Osteocyte (in vitro differentiated cells): ENCODE measurements at regions not wholly inside any gene's neighbourhood (a gene's known extent, or its start where the extent isn't known, plus 50 kb on each side); places are given as distances from the start of the nearest gene placed in this dataset.

ENCODE experiments used
- DNase-seq: peaks from one replicate; pipeline ENCODE4 v3.0.0; 2021; ENCODE audit warnings: mixed read lengths; ENCODE audit not compliant: unreplicated experiment; ENCODE audit errors: extremely low spot score
- H3K27ac Mint-ChIP-seq: one replicate; pipeline ENCODE4 v1.8.0; 2021; ENCODE audit warnings: mild to moderate bottlenecking, mixed read lengths; ENCODE audit not compliant: unreplicated experiment
- H3K27me3 Mint-ChIP-seq: one replicate; pipeline ENCODE4 v1.8.0; 2021; ENCODE audit warnings: mixed read lengths; ENCODE audit not compliant: unreplicated experiment
- H3K36me3 Mint-ChIP-seq: one replicate; pipeline ENCODE4 v1.8.0; 2021; ENCODE audit warnings: mixed read lengths; ENCODE audit not compliant: unreplicated experiment
- H3K4me1 Mint-ChIP-seq: one replicate; pipeline ENCODE4 v1.8.0; 2021; ENCODE audit warnings: mixed read lengths; ENCODE audit not compliant: unreplicated experiment
- H3K4me3 Mint-ChIP-seq: one replicate; pipeline ENCODE4 v1.8.0; 2021; ENCODE audit warnings: mild to moderate bottlenecking, moderate library complexity, mixed read lengths; ENCODE audit not compliant: unreplicated experiment
- H3K9me3 Mint-ChIP-seq: one replicate; pipeline ENCODE4 v1.8.0; 2021; ENCODE audit warnings: mixed read lengths; ENCODE audit not compliant: unreplicated experiment
- CTCF ChIP-seq: fragments of 200-600 bp; sonication (generic); IDR thresholded peaks from 2 replicates; pipeline ENCODE4 v1.5.0; 2021; ENCODE audit warnings: antibody characterized with exemption, mild to moderate bottlenecking, moderate library complexity

- Mint-ChIP-seq H3K9me3 (no peaks in the 10 kb centered on the region), H3K4me1 (no peaks in the 10 kb centered on the region)
- no peak for TF ChIP-seq CTCF
Measured at GRCh38 chr7:81235997-81236396, 317.1 kb upstream of the SEMA3C start.

GRCh38 chr7:81234896-81235295, 316.0 kb upstream of the SEMA3C start:
- TF ChIP-seq CTCF = no peak
- Mint-ChIP-seq H3K4me1 (no peaks in the 10 kb centered on the region), H3K27ac (no peak overlapping the region), H3K4me3 (no peak overlapping the region), H3K36me3 (no peaks in the 10 kb centered on the region), H3K9me3 (no peaks in the 10 kb centered on the region), H3K27me3 (peaks cover 7% of the 10 kb centered on the region)
- no peak for DNase-seq

More at GRCh38 chr7:81235997-81236396, 317.1 kb upstream of the SEMA3C start:
- Mint-ChIP-seq H3K4me3 (no peak overlapping the region), H3K27me3 (peaks cover 7% of the 10 kb centered on the region), H3K36me3 (no peaks in the 10 kb centered on the region), H3K27ac (no peak overlapping the region)
- no peak for DNase-seq

- no peak for DNase-seq
- Mint-ChIP-seq H3K4me3 (no peak overlapping the region), H3K36me3 (no peaks in the 10 kb centered on the region), H3K27ac (no peak overlapping the region), H3K27me3 (peaks cover 7% of the 10 kb centered on the region), H3K4me1 (no peaks in the 10 kb centered on the region), H3K9me3 (no peaks in the 10 kb centered on the region)
- TF ChIP-seq CTCF = no peak
Measured at GRCh38 chr7:81233208-81233940, 314.5 kb upstream of the SEMA3C start.

- TF ChIP-seq CTCF = no peak
- Mint-ChIP-seq H3K36me3 (no peaks in the 10 kb centered on the region), H3K4me3 (no peak overlapping the region), H3K9me3 (no peaks in the 10 kb centered on the region), H3K4me1 (no peaks in the 10 kb centered on the region), H3K27me3 (peaks cover 7% of the 10 kb centered on the region), H3K27ac (no peak overlapping the region)
- no peak for DNase-seq
Measured at GRCh38 chr7:81232084-81232799, 313.4 kb upstream of the SEMA3C start.

GRCh38 chr7:81231301-81231838, 312.5 kb upstream of the SEMA3C start:
- no peaks in the 10 kb centered on the region for H3K9me3 Mint-ChIP-seq
- H3K4me3 Mint-ChIP-seq = no peak overlapping the region
- no peaks in the 10 kb centered on the region for H3K4me1 Mint-ChIP-seq
- H3K36me3 Mint-ChIP-seq = no peaks in the 10 kb centered on the region
- no peak for DNase-seq
- no peak overlapping the region for H3K27ac Mint-ChIP-seq
- TF ChIP-seq CTCF = no peak
- H3K27me3 Mint-ChIP-seq = peaks cover 7% of the 10 kb centered on the region
